ENCODE measurements at regions not wholly inside any gene's neighbourhood (a gene's known extent, or its start where the extent isn't known, plus 50 kb on each side); places are given as distances from the start of the nearest gene placed in this dataset.

DNA sequence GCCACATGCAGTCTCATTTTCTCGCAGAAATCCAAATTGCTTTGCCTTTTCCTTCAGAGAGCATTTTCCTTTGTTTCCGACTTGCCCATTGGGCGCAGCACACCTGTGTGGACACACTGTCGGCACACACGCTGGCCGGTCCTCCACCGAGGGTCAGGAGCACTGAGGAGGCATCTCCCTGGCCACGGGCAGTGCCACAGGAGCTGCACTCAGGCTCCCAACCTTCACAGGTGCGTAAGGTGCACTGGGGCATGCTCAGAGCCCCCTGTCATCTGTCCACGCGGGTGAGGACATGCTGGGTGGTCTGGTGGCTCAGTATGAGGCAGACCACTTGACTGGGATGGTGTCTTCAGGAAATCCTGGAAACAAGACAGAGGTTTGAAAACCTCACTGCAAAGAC lies 779.1 kb downstream of the BRD1 start:
- Histone ChIP-seq H3K4me1 (ENCODE audit: low read depth) (no peaks in the 10 kb centered on the region), H3K9me3 (ENCODE audit: low read depth) (no peaks in the 10 kb centered on the region), H3K27ac (no peak overlapping the region), H3K4me3 (no peak overlapping the region), H3K36me3 (no peaks in the 10 kb centered on the region), H3K27me3 (peaks cover 18% of the 10 kb centered on the region)
- no peak for DNase-seq (ENCODE audit: low read depth in 1 of 2, low spot score in 1 of 2)
- TF ChIP-seq, protein P1, sequence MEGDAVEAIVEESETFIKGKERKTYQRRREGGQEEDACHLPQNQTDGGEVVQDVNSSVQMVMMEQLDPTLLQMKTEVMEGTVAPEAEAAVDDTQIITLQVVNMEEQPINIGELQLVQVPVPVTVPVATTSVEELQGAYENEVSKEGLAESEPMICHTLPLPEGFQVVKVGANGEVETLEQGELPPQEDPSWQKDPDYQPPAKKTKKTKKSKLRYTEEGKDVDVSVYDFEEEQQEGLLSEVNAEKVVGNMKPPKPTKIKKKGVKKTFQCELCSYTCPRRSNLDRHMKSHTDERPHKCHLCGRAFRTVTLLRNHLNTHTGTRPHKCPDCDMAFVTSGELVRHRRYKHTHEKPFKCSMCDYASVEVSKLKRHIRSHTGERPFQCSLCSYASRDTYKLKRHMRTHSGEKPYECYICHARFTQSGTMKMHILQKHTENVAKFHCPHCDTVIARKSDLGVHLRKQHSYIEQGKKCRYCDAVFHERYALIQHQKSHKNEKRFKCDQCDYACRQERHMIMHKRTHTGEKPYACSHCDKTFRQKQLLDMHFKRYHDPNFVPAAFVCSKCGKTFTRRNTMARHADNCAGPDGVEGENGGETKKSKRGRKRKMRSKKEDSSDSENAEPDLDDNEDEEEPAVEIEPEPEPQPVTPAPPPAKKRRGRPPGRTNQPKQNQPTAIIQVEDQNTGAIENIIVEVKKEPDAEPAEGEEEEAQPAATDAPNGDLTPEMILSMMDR (IDR thresholded peaks at IDR 0.05; ENCODE audit: low read depth, low read length): no peak

DNA sequence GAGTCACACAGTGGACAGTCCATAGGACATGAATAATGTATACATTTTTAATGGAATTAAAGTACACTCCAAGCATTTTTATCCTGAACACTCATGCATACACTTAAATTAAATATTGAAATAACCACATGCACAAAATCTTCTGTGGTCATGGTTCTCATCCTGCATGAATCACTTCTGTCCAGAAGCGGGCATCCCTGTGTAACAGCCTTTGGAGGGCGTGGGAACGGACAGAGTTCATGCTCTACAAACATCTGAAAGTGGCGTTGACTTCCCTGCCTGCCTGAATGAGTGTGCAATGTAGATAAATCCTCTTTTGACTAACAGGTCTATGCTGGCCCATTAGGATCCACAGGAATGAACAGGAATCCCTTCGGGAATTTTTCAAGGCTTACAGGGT lies 780.2 kb downstream of the BRD1 start:
- Histone ChIP-seq H3K4me1 (ENCODE audit: low read depth) (no peaks in the 10 kb centered on the region), H3K27ac (no peak overlapping the region), H3K27me3 (peaks cover 18% of the 10 kb centered on the region), H3K9me3 (ENCODE audit: low read depth) (no peaks in the 10 kb centered on the region), H3K4me3 (no peak overlapping the region), H3K36me3 (no peaks in the 10 kb centered on the region)
- no peak for DNase-seq (ENCODE audit: low read depth in 1 of 2, low spot score in 1 of 2)
- TF ChIP-seq, protein P1 (IDR thresholded peaks at IDR 0.05; ENCODE audit: low read depth, low read length): no peak

DNA sequence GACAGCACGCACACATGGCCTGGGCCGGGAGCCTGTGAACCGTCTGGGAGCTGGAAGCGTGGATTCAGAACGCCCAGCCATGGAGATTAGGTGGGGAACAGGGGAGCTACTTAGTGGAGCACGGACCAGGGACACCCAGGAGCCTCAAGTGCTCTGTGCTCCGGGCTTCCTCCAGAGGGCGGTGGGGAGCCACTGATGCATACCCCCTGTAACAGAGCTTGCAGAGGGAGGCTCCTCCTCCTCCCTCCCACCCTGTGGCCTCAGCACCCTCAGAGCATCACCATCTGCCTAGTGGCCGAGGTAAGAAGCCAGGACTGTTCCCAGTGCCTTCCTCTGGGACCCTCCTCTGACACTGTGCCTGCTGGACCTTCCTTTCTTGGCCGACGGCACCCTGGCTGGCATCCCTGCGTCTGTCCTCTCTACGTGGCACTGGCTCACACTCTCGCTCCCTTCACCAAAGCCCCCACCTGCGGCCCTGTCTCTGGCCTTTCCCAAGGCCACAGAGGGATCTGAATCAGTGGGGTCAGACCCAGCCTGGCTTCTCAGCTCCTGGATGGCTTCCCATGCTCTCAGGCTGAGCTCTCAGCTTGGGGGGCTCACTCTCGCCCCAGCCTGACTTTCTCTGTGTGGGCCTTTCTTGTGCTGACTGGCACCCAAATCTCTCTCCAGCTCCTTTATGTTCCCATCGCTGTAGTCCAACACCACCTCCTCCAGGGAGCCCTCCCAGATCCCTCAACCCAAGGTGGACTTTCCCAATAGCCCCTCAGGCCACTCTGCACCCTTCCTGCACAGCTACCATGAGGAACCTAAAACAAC lies 780.9 kb downstream of the BRD1 start:
- peak in 1 of 2 donors; percentile 73 for DNase-seq (ENCODE audit: low read depth in 1 of 2, low spot score in 1 of 2)
- TF ChIP-seq, protein P1 (IDR thresholded peaks at IDR 0.05; ENCODE audit: low read depth, low read length): no peak
- peaks cover 18% of the 10 kb centered on the region for H3K27me3 ChIP-seq

DNA sequence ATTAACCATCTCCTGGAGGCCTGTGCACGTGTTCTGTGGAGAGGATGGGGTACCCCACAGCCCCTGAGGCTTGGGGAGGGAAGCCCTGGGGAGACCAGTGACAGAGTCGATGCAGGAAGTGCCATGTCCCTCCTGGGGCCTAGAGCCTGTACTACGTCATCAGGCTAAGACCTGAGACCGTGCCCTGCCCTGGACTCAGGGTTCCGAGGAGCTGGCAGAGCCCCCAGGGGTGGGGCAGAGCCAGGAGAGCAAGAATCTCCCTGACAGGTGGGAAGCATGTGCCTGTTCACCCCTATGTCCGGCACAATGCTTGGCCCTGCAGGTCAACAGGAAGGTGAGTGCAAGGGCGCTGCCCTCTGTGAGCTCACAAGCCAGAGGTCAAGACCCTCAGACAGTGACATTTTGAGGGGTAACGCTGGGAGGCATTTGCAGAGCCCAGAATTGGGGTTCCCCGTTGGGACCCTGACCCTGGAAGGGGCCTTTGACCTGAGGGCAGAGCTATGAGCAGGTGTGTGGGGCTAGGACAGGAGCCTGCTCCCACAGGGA lies 781.6 kb downstream of the BRD1 start:
- Histone ChIP-seq H3K36me3 (no peaks in the 10 kb centered on the region), H3K4me1 (ENCODE audit: low read depth) (no peaks in the 10 kb centered on the region), H3K9me3 (ENCODE audit: low read depth) (no peaks in the 10 kb centered on the region), H3K27me3 (peaks cover 18% of the 10 kb centered on the region), H3K4me3 (no peak overlapping the region), H3K27ac (no peak overlapping the region)
- TF ChIP-seq, protein P1 (IDR thresholded peaks at IDR 0.05; ENCODE audit: low read depth, low read length): no peak
- no peak for DNase-seq (ENCODE audit: low read depth in 1 of 2, low spot score in 1 of 2)

More for the DNA sequence above, 780.9 kb downstream of the BRD1 start:
- Histone ChIP-seq H3K36me3 (no peaks in the 10 kb centered on the region), H3K4me1 (ENCODE audit: low read depth) (no peaks in the 10 kb centered on the region), H3K4me3 (no peak overlapping the region), H3K27ac (no peak overlapping the region), H3K9me3 (ENCODE audit: low read depth) (no peaks in the 10 kb centered on the region)

DNA sequence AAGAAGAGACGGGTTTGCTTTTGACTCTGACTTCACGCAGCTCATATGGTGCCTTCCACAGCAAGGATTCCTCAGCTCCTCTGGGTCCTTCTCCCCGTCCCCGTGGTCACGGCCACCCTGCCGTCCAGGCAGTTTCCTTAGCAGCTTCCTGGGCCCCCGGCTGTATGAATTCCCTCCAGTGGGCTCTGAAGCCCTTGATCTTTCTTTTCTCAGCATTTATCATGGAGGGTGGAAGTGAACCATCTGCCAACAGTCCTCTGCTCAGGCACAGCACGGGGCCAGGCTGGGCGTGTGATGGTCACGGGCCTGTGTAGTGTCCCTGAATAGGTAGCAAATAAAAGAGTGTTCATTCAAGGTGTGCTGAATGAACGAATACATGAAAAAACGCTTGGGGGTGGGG lies 782.4 kb downstream of the BRD1 start:
- TF ChIP-seq, protein P1 (IDR thresholded peaks at IDR 0.05; ENCODE audit: low read depth, low read length): no peak
- no peaks in the 10 kb centered on the region for H3K9me3 ChIP-seq (ENCODE audit: low read depth)
- H3K4me3 ChIP-seq: no peak overlapping the region
- no peaks in the 10 kb centered on the region for H3K4me1 ChIP-seq (ENCODE audit: low read depth)
- H3K27ac ChIP-seq: no peak overlapping the region
- DNase-seq (ENCODE audit: low read depth in 1 of 2, low spot score in 1 of 2): no peak
- H3K36me3 ChIP-seq: no peaks in the 10 kb centered on the region
- H3K27me3 ChIP-seq: peaks cover 18% of the 10 kb centered on the region
